Chondrocyte (in vitro differentiated cells): ENCODE measurements at regions not wholly inside any gene's neighbourhood (a gene's known extent, or its start where the extent isn't known, plus 50 kb on each side); places are given as distances from the start of the nearest gene placed in this dataset.

Source experiments
- DNase-seq: peaks from one replicate; pipeline ENCODE4 v3.0.0; 2021; ENCODE audit warnings: mixed read lengths, low spot score
- H3K27ac Mint-ChIP-seq: one replicate; pipeline ENCODE4 v1.8.0; 2021; ENCODE audit warnings: mild to moderate bottlenecking, moderate library complexity, mixed read lengths; ENCODE audit not compliant: unreplicated experiment
- H3K27me3 Mint-ChIP-seq: 2 replicates; pipeline ENCODE4 v1.8.0; 2021; ENCODE audit warnings: low read depth, mixed read lengths
- H3K36me3 Mint-ChIP-seq: 2 replicates; pipeline ENCODE4 v1.8.0; 2021; ENCODE audit warnings: low read depth, mixed read lengths
- H3K4me1 Mint-ChIP-seq: 2 replicates; pipeline ENCODE4 v1.8.0; 2021; ENCODE audit warnings: low read depth, mild to moderate bottlenecking, mixed read lengths
- H3K4me3 Mint-ChIP-seq: one replicate; pipeline ENCODE4 v1.8.0; 2021; ENCODE audit warnings: mild to moderate bottlenecking, moderate library complexity, mixed read lengths; ENCODE audit not compliant: unreplicated experiment
- H3K9me3 Mint-ChIP-seq: 2 replicates; pipeline ENCODE4 v1.8.0; 2021; ENCODE audit warnings: low read depth, mixed read lengths
- TF ChIP-seq, protein P1 (sequence below): fragments of 200-600 bp; sonication (generic); IDR thresholded peaks from 2 replicates; pipeline ENCODE4 v1.5.0; 2021; ENCODE audit warnings: antibody characterized with exemption, mild to moderate bottlenecking, moderate library complexity

DNA sequence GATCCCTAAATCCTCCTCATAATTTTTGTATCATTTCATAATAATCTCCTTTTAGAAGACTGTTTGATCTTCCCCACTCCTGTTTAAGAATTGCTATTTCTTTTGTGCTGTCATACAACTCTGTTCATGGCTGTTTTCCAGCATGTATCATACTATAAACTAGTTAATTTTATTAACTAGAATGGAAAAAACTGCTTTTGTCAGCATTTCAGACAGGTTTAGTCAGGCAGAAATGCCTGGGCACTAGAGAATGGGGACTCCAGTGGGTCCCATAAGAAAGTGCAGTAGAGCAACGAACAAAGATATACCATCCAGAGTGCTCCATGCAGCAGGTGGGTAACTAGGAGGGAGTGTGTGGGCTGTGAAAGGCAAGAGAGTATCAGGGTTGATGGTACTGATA lies 523.9 kb downstream of the PLOD2 start:
- no peaks in the 10 kb centered on the region for H3K27me3 Mint-ChIP-seq
- H3K36me3 Mint-ChIP-seq, result peaks cover 2% of the 10 kb centered on the region
- TF ChIP-seq, protein P1, sequence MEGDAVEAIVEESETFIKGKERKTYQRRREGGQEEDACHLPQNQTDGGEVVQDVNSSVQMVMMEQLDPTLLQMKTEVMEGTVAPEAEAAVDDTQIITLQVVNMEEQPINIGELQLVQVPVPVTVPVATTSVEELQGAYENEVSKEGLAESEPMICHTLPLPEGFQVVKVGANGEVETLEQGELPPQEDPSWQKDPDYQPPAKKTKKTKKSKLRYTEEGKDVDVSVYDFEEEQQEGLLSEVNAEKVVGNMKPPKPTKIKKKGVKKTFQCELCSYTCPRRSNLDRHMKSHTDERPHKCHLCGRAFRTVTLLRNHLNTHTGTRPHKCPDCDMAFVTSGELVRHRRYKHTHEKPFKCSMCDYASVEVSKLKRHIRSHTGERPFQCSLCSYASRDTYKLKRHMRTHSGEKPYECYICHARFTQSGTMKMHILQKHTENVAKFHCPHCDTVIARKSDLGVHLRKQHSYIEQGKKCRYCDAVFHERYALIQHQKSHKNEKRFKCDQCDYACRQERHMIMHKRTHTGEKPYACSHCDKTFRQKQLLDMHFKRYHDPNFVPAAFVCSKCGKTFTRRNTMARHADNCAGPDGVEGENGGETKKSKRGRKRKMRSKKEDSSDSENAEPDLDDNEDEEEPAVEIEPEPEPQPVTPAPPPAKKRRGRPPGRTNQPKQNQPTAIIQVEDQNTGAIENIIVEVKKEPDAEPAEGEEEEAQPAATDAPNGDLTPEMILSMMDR, result no peak
- no peak overlapping the region for H3K27ac Mint-ChIP-seq
- DNase-seq, result no peak
- peaks cover 10% of the 10 kb centered on the region for H3K9me3 Mint-ChIP-seq
- no peak overlapping the region for H3K4me3 Mint-ChIP-seq
- no peaks in the 10 kb centered on the region for H3K4me1 Mint-ChIP-seq

DNA sequence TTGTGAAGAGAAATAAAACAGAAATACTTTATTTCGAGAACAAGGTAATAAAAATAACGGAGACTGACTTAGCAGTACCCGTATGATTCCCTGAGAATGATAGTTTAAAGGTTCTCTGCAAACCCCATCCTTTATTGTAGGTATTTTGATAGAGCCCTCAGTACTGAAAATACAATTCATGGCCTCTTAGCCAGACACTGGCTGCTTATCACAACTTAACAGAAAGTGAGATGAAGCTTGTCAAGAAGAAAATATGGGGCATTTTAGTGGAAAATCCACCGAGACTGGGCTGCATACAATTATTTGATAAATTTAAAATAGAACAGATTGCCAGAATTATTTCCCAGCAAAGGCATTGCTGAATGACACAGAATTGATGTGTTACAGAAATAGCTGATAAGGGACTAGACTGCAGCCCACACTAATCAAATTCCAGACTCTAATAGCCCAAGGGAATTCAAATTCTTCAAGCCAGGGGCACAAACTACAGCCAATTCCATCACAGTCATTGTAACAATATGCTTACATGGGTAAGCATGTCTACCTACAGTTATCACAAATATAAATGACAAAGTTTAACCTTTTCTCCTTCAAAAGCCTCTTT lies 521.9 kb downstream of the PLOD2 start:
- Mint-ChIP-seq H3K4me1 (no peaks in the 10 kb centered on the region), H3K36me3 (no peaks in the 10 kb centered on the region), H3K27me3 (no peaks in the 10 kb centered on the region), H3K9me3 (no peaks in the 10 kb centered on the region), H3K4me3 (no peak overlapping the region), H3K27ac (no peak overlapping the region)
- no peak for DNase-seq
- TF ChIP-seq, protein P1, result no peak

DNA sequence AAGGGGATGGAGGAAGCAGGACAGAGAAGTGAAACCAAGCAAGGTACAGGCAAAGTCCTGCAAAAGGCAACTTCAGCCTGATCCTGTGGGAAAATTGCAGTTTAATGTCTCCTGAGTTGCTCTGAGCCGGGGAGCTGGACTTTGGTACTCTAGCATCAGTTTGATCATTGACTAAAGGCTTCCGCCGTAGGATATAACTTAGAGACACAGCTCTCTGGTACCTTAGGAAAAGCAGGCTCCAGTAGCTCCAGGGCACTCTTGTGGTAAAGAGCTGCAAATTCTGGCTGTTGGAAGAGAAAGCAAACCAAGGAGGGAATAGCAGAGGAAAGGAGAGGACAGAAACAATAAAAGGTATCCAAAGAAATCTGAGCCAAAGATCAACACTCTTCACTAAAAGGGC lies 521.1 kb downstream of the PLOD2 start:
- DNase-seq, result no peak
- TF ChIP-seq, protein P1, result no peak
- Mint-ChIP-seq H3K4me1 (no peaks in the 10 kb centered on the region), H3K27me3 (no peaks in the 10 kb centered on the region), H3K9me3 (no peaks in the 10 kb centered on the region), H3K4me3 (no peak overlapping the region), H3K27ac (no peak overlapping the region), H3K36me3 (no peaks in the 10 kb centered on the region)

DNA sequence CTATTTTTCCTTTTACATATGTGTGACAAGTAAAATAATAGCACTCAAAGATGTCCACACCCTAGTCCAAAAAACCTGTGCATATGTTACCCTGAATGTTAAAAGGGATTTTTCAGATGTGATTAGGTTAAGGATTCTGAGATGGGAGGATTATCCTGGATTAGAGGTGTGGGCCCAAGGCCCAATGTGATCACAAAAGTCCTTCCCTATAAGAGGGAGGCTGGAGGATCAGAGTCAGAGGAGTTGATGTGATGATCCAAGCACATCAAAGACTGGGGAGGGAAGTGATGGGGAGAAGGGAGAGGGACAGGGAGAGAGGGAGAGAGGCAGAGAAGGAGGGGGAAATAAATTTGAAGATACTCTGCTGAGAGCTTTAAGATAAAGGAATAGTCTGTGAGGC lies 512.6 kb downstream of the PLOD2 start:
- Mint-ChIP-seq H3K9me3 (peaks cover 10% of the 10 kb centered on the region), H3K36me3 (no peaks in the 10 kb centered on the region), H3K27me3 (no peaks in the 10 kb centered on the region), H3K27ac (no peak overlapping the region), H3K4me3 (no peak overlapping the region), H3K4me1 (no peaks in the 10 kb centered on the region)
- TF ChIP-seq, protein P1, result no peak
- no peak for DNase-seq

DNA sequence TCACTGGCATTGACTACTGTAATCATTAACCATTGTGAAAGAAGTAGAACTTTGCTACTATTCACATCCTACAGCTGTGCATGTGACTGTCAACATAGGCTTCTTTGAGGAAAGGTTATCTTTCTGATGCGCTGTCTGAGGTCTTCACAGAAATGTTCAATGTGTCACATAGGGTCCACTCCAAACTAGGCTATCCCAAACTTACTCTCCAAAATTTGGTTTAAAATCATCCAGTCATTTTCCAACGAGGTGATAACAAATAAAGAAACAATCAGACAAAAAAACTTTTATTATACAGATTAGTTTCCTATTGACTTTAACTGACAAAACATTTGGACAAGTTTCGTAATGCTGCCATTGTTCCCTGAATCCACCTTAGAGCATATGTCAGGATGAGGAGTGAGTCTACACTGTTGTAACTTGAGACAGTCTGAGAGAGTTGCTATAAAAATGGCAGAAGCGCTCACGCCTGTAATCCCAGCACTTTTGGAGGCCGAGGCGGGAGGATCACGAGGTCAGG lies 511.6 kb downstream of the PLOD2 start:
- Mint-ChIP-seq H3K27me3 (no peaks in the 10 kb centered on the region), H3K36me3 (no peaks in the 10 kb centered on the region), H3K4me3 (no peak overlapping the region), H3K4me1 (no peaks in the 10 kb centered on the region), H3K9me3 (peaks cover 10% of the 10 kb centered on the region), H3K27ac (no peak overlapping the region)
- TF ChIP-seq, protein P1, result no peak
- no peak for DNase-seq
